ENCODE measurements at regions not wholly inside any gene's neighbourhood (a gene's known extent, or its start where the extent isn't known, plus 50 kb on each side); places are given as distances from the start of the nearest gene placed in this dataset.

DNA sequence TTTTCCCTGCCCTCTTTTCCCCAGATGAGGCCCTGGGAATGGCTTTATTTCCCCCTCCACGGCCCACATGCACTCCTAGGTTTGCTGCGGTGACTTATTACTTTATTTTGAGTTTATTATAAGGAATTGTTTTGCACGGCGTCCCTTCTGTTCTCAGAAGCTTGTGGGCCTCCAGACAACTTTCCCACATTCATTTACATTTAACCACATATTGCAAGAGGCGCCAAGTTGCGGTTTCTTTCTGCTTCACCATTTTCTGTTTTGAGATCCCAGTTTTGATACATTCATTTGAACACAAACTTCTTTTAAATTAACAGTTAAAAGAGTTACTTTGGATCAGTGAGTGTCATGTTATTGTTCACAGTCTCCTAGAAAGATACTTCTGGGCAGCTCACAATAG is 532.5 kb upstream of the MGMT start (continued):
- TF ChIP-seq RXRA (IDR thresholded peaks at IDR 0.05) (no peak), RAD21 (IDR thresholded peaks at IDR 0.05) (no peak), JUND (IDR thresholded peaks at IDR 0.05) (no peak), YY1 (IDR thresholded peaks at IDR 0.05) (no peak), FOXA2 (IDR thresholded peaks at IDR 0.05) (no peak)
- TF ChIP-seq, protein P1, sequence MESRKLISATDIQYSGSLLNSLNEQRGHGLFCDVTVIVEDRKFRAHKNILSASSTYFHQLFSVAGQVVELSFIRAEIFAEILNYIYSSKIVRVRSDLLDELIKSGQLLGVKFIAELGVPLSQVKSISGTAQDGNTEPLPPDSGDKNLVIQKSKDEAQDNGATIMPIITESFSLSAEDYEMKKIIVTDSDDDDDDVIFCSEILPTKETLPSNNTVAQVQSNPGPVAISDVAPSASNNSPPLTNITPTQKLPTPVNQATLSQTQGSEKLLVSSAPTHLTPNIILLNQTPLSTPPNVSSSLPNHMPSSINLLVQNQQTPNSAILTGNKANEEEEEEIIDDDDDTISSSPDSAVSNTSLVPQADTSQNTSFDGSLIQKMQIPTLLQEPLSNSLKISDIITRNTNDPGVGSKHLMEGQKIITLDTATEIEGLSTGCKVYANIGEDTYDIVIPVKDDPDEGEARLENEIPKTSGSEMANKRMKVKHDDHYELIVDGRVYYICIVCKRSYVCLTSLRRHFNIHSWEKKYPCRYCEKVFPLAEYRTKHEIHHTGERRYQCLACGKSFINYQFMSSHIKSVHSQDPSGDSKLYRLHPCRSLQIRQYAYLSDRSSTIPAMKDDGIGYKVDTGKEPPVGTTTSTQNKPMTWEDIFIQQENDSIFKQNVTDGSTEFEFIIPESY (IDR thresholded peaks at IDR 0.05): no peak
- TF ChIP-seq, protein P2, sequence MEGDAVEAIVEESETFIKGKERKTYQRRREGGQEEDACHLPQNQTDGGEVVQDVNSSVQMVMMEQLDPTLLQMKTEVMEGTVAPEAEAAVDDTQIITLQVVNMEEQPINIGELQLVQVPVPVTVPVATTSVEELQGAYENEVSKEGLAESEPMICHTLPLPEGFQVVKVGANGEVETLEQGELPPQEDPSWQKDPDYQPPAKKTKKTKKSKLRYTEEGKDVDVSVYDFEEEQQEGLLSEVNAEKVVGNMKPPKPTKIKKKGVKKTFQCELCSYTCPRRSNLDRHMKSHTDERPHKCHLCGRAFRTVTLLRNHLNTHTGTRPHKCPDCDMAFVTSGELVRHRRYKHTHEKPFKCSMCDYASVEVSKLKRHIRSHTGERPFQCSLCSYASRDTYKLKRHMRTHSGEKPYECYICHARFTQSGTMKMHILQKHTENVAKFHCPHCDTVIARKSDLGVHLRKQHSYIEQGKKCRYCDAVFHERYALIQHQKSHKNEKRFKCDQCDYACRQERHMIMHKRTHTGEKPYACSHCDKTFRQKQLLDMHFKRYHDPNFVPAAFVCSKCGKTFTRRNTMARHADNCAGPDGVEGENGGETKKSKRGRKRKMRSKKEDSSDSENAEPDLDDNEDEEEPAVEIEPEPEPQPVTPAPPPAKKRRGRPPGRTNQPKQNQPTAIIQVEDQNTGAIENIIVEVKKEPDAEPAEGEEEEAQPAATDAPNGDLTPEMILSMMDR (IDR thresholded peaks at IDR 0.05; ENCODE audit: low read depth, low read length, missing input control): no peak
- TF ChIP-seq, protein P3, sequence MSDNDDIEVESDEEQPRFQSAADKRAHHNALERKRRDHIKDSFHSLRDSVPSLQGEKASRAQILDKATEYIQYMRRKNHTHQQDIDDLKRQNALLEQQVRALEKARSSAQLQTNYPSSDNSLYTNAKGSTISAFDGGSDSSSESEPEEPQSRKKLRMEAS (IDR thresholded peaks at IDR 0.05): no peak

DNA sequence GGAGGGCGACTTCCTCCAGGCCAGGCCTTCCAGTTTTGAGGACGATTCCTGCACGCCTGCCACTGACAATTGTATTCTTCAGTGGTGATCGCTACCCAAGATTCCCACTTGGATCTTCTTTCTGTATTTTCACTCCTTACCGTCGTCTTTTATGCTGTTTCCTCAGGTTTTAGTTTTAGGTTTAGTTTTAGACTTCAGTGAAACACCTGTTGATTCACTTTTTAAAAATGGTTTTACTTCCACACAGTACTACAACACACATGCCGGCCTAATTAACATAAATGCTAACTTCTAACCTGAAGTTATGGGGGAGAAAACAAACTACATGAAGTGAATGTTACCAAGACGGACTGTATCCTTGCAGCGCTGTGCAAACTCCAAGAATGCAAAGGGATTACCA is 530.6 kb upstream of the MGMT start:
- Histone ChIP-seq H3K9me3 (ENCODE audit: control insufficient read depth in 4 of 4, low read length in 3 of 4) (no peaks in the 10 kb centered on the region), H3K36me3 (ENCODE audit: control insufficient read depth in 4 of 4, insufficient read depth in 3 of 4, low read depth in 1 of 4, low read length in 3 of 4) (no peaks in the 10 kb centered on the region), H3K9ac (ENCODE audit: low read depth in 1 of 2, low read length in 2 of 2) (no peak overlapping the region), H3K27me3 (ENCODE audit: control insufficient read depth in 4 of 4, insufficient read depth in 4 of 4, low read length in 3 of 4) (no peaks in the 10 kb centered on the region), H3K27ac (ENCODE audit: low read depth in 1 of 2, low read length in 2 of 2) (no peak overlapping the region), H3K4me1 (ENCODE audit: control insufficient read depth in 4 of 4, insufficient read depth in 4 of 4, low read length in 3 of 4) (no peaks in the 10 kb centered on the region), H3K4me3 (ENCODE audit: low read depth in 1 of 3, low read length in 3 of 3) (no peak overlapping the region)
- no peak for DNase-seq (ENCODE audit: low spot score)
- 94% methylated on average over 9 of the region's 9 CpGs for WGBS
- TF ChIP-seq SP1 (IDR thresholded peaks at IDR 0.05) (no peak), HNF4A (conservative IDR thresholded peaks at IDR 0.05) (no peak), FOXA1 (IDR thresholded peaks at IDR 0.05) (no peak), HNF4G (IDR thresholded peaks at IDR 0.05) (no peak), GABPA (IDR thresholded peaks at IDR 0.05 in 1 of 2, conservative IDR thresholded peaks at IDR 0.05 in 1 of 2) (no peak), RAD21 (IDR thresholded peaks at IDR 0.05) (no peak), EGR1 (IDR thresholded peaks at IDR 0.05; ENCODE audit: low read depth in 2 of 2) (no peak), TAF1 (conservative IDR thresholded peaks at IDR 0.05) (no peak), JUND (IDR thresholded peaks at IDR 0.05) (no peak), FOXA2 (IDR thresholded peaks at IDR 0.05) (no peak), RXRA (IDR thresholded peaks at IDR 0.05) (no peak), YY1 (IDR thresholded peaks at IDR 0.05) (no peak), NR2F2 (IDR thresholded peaks at IDR 0.05) (no peak)
- TF ChIP-seq, protein P3 (IDR thresholded peaks at IDR 0.05): no peak
- TF ChIP-seq, protein P4, sequence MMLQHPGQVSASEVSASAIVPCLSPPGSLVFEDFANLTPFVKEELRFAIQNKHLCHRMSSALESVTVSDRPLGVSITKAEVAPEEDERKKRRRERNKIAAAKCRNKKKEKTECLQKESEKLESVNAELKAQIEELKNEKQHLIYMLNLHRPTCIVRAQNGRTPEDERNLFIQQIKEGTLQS (IDR thresholded peaks at IDR 0.05): no peak
- TF ChIP-seq, protein P5, sequence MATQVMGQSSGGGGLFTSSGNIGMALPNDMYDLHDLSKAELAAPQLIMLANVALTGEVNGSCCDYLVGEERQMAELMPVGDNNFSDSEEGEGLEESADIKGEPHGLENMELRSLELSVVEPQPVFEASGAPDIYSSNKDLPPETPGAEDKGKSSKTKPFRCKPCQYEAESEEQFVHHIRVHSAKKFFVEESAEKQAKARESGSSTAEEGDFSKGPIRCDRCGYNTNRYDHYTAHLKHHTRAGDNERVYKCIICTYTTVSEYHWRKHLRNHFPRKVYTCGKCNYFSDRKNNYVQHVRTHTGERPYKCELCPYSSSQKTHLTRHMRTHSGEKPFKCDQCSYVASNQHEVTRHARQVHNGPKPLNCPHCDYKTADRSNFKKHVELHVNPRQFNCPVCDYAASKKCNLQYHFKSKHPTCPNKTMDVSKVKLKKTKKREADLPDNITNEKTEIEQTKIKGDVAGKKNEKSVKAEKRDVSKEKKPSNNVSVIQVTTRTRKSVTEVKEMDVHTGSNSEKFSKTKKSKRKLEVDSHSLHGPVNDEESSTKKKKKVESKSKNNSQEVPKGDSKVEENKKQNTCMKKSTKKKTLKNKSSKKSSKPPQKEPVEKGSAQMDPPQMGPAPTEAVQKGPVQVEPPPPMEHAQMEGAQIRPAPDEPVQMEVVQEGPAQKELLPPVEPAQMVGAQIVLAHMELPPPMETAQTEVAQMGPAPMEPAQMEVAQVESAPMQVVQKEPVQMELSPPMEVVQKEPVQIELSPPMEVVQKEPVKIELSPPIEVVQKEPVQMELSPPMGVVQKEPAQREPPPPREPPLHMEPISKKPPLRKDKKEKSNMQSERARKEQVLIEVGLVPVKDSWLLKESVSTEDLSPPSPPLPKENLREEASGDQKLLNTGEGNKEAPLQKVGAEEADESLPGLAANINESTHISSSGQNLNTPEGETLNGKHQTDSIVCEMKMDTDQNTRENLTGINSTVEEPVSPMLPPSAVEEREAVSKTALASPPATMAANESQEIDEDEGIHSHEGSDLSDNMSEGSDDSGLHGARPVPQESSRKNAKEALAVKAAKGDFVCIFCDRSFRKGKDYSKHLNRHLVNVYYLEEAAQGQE (IDR thresholded peaks at IDR 0.05): no peak
- TF ChIP-seq, protein P1 (IDR thresholded peaks at IDR 0.05): no peak
- TF ChIP-seq, protein P2 (IDR thresholded peaks at IDR 0.05; ENCODE audit: low read depth, low read length, missing input control): no peak

Measured in liver (tissue), 8 donors.